Adipocyte (in vitro differentiated cells): ENCODE measurements at regions not wholly inside any gene's neighbourhood (a gene's known extent, or its start where the extent isn't known, plus 50 kb on each side); places are given as distances from the start of the nearest gene placed in this dataset.
"Not testable (repeated sequence)": the region's sequence is repeated elsewhere in the genome, so short reads cannot be mapped to it uniquely, and the experiment has no call there.

Experiments
- DNase-seq: peaks from one replicate; pipeline ENCODE4 v3.0.0-alpha.2; 2015; ENCODE audit warnings: low read depth
- H3K27me3 ChIP-seq: replicated peaks from 2 replicates; pipeline ENCODE4 v1.7.0; 2013; ENCODE audit warnings: mild to moderate bottlenecking, low read length, moderate library complexity; ENCODE audit not compliant: control insufficient read depth, insufficient read depth
- H3K36me3 ChIP-seq: 2 replicates; pipeline ENCODE4 v1.7.0; 2013; ENCODE audit warnings: low read length, mild to moderate bottlenecking, moderate library complexity; ENCODE audit not compliant: control insufficient read depth, insufficient read depth, severe bottlenecking
- H3K4me1 ChIP-seq: 2 replicates; pipeline ENCODE4 v1.7.0; 2013; ENCODE audit warnings: mild to moderate bottlenecking, low read length, moderate library complexity; ENCODE audit not compliant: control insufficient read depth, insufficient read depth
- H3K4me3 ChIP-seq: 2 replicates; pipeline ENCODE4 v1.7.0; 2013; ENCODE audit warnings: mild to moderate bottlenecking, low read length, moderate library complexity
- H3K9ac ChIP-seq: 2 replicates; pipeline ENCODE4 v1.7.0; 2013; ENCODE audit warnings: mild to moderate bottlenecking, low read length, moderate library complexity
- H3K9me3 ChIP-seq: 2 replicates; pipeline ENCODE4 v1.7.0; 2013; ENCODE audit warnings: mild to moderate bottlenecking, low read length, moderate library complexity; ENCODE audit not compliant: control insufficient read depth

- Histone ChIP-seq H3K27me3 (no peaks in the 10 kb centered on the region), H3K36me3 (no peaks in the 10 kb centered on the region), H3K9ac (no peak overlapping the region), H3K9me3 (peaks cover 13% of the 10 kb centered on the region), H3K4me1 (no peaks in the 10 kb centered on the region), H3K4me3 (no peak overlapping the region)
- no peak for DNase-seq
These were observed 78.0 kb upstream of the ATP5PO start for GRCh38 chr21:33993286-33994231.

GRCh38 chr21:33992412-33992811 lies 76.8 kb upstream of the ATP5PO start:
- H3K9ac ChIP-seq, H3K4me1 ChIP-seq, H3K4me3 ChIP-seq, H3K36me3 ChIP-seq, DNase-seq, H3K27me3 ChIP-seq: not testable (repeated sequence)
- peaks cover 13% of the 10 kb centered on the region for H3K9me3 ChIP-seq

GRCh38 chr21:33991133-33991532 lies 75.5 kb upstream of the ATP5PO start:
- no peaks in the 10 kb centered on the region for H3K27me3 ChIP-seq
- no peaks in the 10 kb centered on the region for H3K36me3 ChIP-seq
- peaks cover 6% of the 10 kb centered on the region for H3K9me3 ChIP-seq
- H3K4me3 ChIP-seq: no peak overlapping the region
- DNase-seq: no peak
- no peaks in the 10 kb centered on the region for H3K4me1 ChIP-seq
- H3K9ac ChIP-seq: no peak overlapping the region

GRCh38 chr21:33989440-33989839 lies 73.8 kb upstream of the ATP5PO start:
- Histone ChIP-seq H3K9me3 (peaks cover 6% of the 10 kb centered on the region), H3K4me3 (no peak overlapping the region), H3K9ac (no peak overlapping the region), H3K4me1 (no peaks in the 10 kb centered on the region), H3K36me3 (no peaks in the 10 kb centered on the region), H3K27me3 (no peaks in the 10 kb centered on the region)
- DNase-seq: no peak

- Histone ChIP-seq H3K9ac (no peak overlapping the region), H3K36me3 (no peaks in the 10 kb centered on the region), H3K4me1 (no peaks in the 10 kb centered on the region), H3K9me3 (peaks cover 6% of the 10 kb centered on the region), H3K27me3 (no peaks in the 10 kb centered on the region), H3K4me3 (no peak overlapping the region)
- no peak for DNase-seq
These were observed 72.8 kb upstream of the ATP5PO start for GRCh38 chr21:33988237-33989017.

- Histone ChIP-seq H3K27me3 (no peaks in the 10 kb centered on the region), H3K36me3 (no peaks in the 10 kb centered on the region), H3K4me3 (no peak overlapping the region), H3K9ac (no peak overlapping the region), H3K9me3 (peaks cover 6% of the 10 kb centered on the region), H3K4me1 (no peaks in the 10 kb centered on the region)
- no peak for DNase-seq
These were observed 71.9 kb upstream of the ATP5PO start for GRCh38 chr21:33987461-33987860.

GRCh38 chr21:33985117-33986050 lies 69.8 kb upstream of the ATP5PO start:
- no peak for DNase-seq
- Histone ChIP-seq H3K4me3 (no peak overlapping the region), H3K9ac (no peak overlapping the region), H3K9me3 (no peaks in the 10 kb centered on the region), H3K4me1 (peaks cover 17% of the 10 kb centered on the region), H3K36me3 (no peaks in the 10 kb centered on the region), H3K27me3 (no peaks in the 10 kb centered on the region)

GRCh38 chr21:33984021-33984481 lies 68.4 kb upstream of the ATP5PO start:
- Histone ChIP-seq H3K27me3 (no peaks in the 10 kb centered on the region), H3K36me3 (no peaks in the 10 kb centered on the region), H3K4me3 (no peak overlapping the region), H3K9ac (no peak overlapping the region), H3K4me1 (peaks cover 19% of the 10 kb centered on the region), H3K9me3 (no peaks in the 10 kb centered on the region)
- no peak for DNase-seq

GRCh38 chr21:33981391-33982101 lies 65.9 kb upstream of the ATP5PO start:
- DNase-seq: no peak
- H3K27me3 ChIP-seq: no peaks in the 10 kb centered on the region
- H3K36me3 ChIP-seq: no peaks in the 10 kb centered on the region
- H3K9me3 ChIP-seq: no peaks in the 10 kb centered on the region
- H3K4me3 ChIP-seq: peak overlapping the region; percentile 5
- peaks cover 31% of the 10 kb centered on the region for H3K4me1 ChIP-seq
- no peak overlapping the region for H3K9ac ChIP-seq

GRCh38 chr21:33980276-33980916 lies 64.8 kb upstream of the ATP5PO start:
- Histone ChIP-seq H3K36me3 (no peaks in the 10 kb centered on the region), H3K9me3 (no peaks in the 10 kb centered on the region)

More at GRCh38 chr21:33980276-33980916, 64.8 kb upstream of the ATP5PO start:
- Histone ChIP-seq H3K4me1 (peaks cover 43% of the 10 kb centered on the region), H3K9ac (no peak overlapping the region), H3K27me3 (no peaks in the 10 kb centered on the region), H3K4me3 (no peak overlapping the region)
- DNase-seq: no peak
